ENCODE measurements at regions not wholly inside any gene's neighbourhood (a gene's known extent, or its start where the extent isn't known, plus 50 kb on each side); places are given as distances from the start of the nearest gene placed in this dataset.

GRCh38 chr22:45104313-45104712 lies 59.4 kb upstream of the NUP50 start:
- H3K36me3 ChIP-seq (ENCODE audit: insufficient read depth, low read length, poor library complexity, severe bottlenecking): no peaks in the 10 kb centered on the region
- no peaks in the 10 kb centered on the region for H3K9me3 ChIP-seq (ENCODE audit: low read depth, low read length, poor library complexity, severe bottlenecking)
- no peaks in the 10 kb centered on the region for H3K4me1 ChIP-seq (ENCODE audit: insufficient read depth, low read length, poor library complexity, severe bottlenecking)
- ChIA-PET CTCF (no interaction called here), POLR2A (ENCODE audit: low non-redundant PET) (no interaction called here)
- no peak overlapping the region for H3K4me3 ChIP-seq (ENCODE audit: low read depth, low read length, poor library complexity, severe bottlenecking)
- H3K27ac ChIP-seq (ENCODE audit: low read depth, low read length, poor library complexity, severe bottlenecking): no peak overlapping the region
- no peak for DNase-seq (ENCODE audit: low spot score)
- no peaks in the 10 kb centered on the region for H3K27me3 ChIP-seq (replicated peaks; ENCODE audit: insufficient read depth, low read depth, low read length, poor library complexity)
- no peak for TF ChIP-seq EZH2 (IDR thresholded peaks at IDR 0.05; ENCODE audit: borderline replicate concordance, low read depth, low read length, poor library complexity, severe bottlenecking)
- TF ChIP-seq, protein P1, sequence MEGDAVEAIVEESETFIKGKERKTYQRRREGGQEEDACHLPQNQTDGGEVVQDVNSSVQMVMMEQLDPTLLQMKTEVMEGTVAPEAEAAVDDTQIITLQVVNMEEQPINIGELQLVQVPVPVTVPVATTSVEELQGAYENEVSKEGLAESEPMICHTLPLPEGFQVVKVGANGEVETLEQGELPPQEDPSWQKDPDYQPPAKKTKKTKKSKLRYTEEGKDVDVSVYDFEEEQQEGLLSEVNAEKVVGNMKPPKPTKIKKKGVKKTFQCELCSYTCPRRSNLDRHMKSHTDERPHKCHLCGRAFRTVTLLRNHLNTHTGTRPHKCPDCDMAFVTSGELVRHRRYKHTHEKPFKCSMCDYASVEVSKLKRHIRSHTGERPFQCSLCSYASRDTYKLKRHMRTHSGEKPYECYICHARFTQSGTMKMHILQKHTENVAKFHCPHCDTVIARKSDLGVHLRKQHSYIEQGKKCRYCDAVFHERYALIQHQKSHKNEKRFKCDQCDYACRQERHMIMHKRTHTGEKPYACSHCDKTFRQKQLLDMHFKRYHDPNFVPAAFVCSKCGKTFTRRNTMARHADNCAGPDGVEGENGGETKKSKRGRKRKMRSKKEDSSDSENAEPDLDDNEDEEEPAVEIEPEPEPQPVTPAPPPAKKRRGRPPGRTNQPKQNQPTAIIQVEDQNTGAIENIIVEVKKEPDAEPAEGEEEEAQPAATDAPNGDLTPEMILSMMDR (conservative IDR thresholded peaks at IDR 0.05; ENCODE audit: low read depth, low read length): no peak
- no TSS peak for BruUV-seq (replicated peaks)
- intact Hi-C loops (cut with micrococcal nuclease; ENCODE audit: unreplicated experiment): no loop called here

- DNase-seq (ENCODE audit: low spot score): no peak
- H3K27ac ChIP-seq (ENCODE audit: low read depth, low read length, poor library complexity, severe bottlenecking): no peak overlapping the region
- ChIA-PET CTCF (no interaction called here), POLR2A (ENCODE audit: low non-redundant PET) (no interaction called here)
- no TSS peak for BruUV-seq (replicated peaks)
- no peaks in the 10 kb centered on the region for H3K36me3 ChIP-seq (ENCODE audit: insufficient read depth, low read length, poor library complexity, severe bottlenecking)
- H3K4me3 ChIP-seq (ENCODE audit: low read depth, low read length, poor library complexity, severe bottlenecking): no peak overlapping the region
- TF ChIP-seq EZH2 (IDR thresholded peaks at IDR 0.05; ENCODE audit: borderline replicate concordance, low read depth, low read length, poor library complexity, severe bottlenecking): no peak
- TF ChIP-seq, protein P1 (conservative IDR thresholded peaks at IDR 0.05; ENCODE audit: low read depth, low read length): no peak
- H3K9me3 ChIP-seq (ENCODE audit: low read depth, low read length, poor library complexity, severe bottlenecking): no peaks in the 10 kb centered on the region
- H3K27me3 ChIP-seq (replicated peaks; ENCODE audit: insufficient read depth, low read depth, low read length, poor library complexity): no peaks in the 10 kb centered on the region
- no peaks in the 10 kb centered on the region for H3K4me1 ChIP-seq (ENCODE audit: insufficient read depth, low read length, poor library complexity, severe bottlenecking)
- intact Hi-C loops (cut with micrococcal nuclease; ENCODE audit: unreplicated experiment): no loop called here
Observed at GRCh38 chr22:45105281-45105702, 58.4 kb upstream of the NUP50 start.

DNA sequence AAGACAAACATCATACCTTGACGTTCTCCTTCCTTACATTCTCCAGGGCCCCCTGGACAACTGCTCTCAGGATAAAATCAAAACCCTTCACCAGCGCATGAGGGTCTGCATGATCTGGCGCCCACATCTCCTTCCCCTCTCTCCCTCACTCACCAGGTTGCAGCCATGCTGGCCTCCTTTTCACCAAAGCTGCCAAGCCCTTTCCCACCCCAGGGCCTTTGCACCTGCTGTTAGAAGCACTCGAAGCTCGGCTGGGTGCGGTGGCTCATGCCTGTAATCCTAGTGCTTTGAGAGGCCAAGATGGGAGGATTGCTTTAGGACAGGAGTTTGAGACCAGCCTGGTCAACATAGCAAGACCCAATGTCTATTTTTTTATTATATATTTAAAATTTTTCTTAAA lies 56.1 kb upstream of the NUP50 start:
- no TSS peak for BruUV-seq (replicated peaks)
- Histone ChIP-seq H3K4me1 (ENCODE audit: insufficient read depth, low read length, poor library complexity, severe bottlenecking) (no peaks in the 10 kb centered on the region), H3K27ac (ENCODE audit: low read depth, low read length, poor library complexity, severe bottlenecking) (no peak overlapping the region), H3K27me3 (replicated peaks; ENCODE audit: insufficient read depth, low read depth, low read length, poor library complexity) (no peaks in the 10 kb centered on the region), H3K36me3 (ENCODE audit: insufficient read depth, low read length, poor library complexity, severe bottlenecking) (no peaks in the 10 kb centered on the region), H3K9me3 (ENCODE audit: low read depth, low read length, poor library complexity, severe bottlenecking) (peaks cover 3% of the 10 kb centered on the region), H3K4me3 (ENCODE audit: low read depth, low read length, poor library complexity, severe bottlenecking) (no peak overlapping the region)
- POLR2A ChIA-PET (ENCODE audit: low non-redundant PET): no interaction called here
- DNase-seq (ENCODE audit: low spot score): no peak
- CTCF ChIA-PET: no interaction called here
- intact Hi-C loops (cut with micrococcal nuclease; ENCODE audit: unreplicated experiment): no loop called here
- TF ChIP-seq, protein P1 (conservative IDR thresholded peaks at IDR 0.05; ENCODE audit: low read depth, low read length): no peak
- TF ChIP-seq EZH2 (IDR thresholded peaks at IDR 0.05; ENCODE audit: borderline replicate concordance, low read depth, low read length, poor library complexity, severe bottlenecking): no peak

All from A673 (cell line).